ENCODE measurements at regions not wholly inside any gene's neighbourhood (a gene's known extent, or its start where the extent isn't known, plus 50 kb on each side); places are given as distances from the start of the nearest gene placed in this dataset.

- TF ChIP-seq POLR2AphosphoS5 (IDR thresholded peaks at IDR 0.05; ENCODE audit: insufficient read depth, low read depth, low read length) (no peak), MYC (IDR thresholded peaks at IDR 0.05; ENCODE audit: low read depth, low read length) (no peak), GATA2 (IDR thresholded peaks at IDR 0.05; ENCODE audit: insufficient read depth, insufficient read length, low read depth, low read length) (no peak)
- Histone ChIP-seq H3K4me1 (ENCODE audit: control insufficient read depth, extremely low read depth, insufficient read depth, low read length) (no peaks in the 10 kb centered on the region), H3K9me3 (replicated peaks; ENCODE audit: control insufficient read depth, insufficient read depth, low read length) (no peaks in the 10 kb centered on the region), H4K20me1 (replicated peaks; ENCODE audit: control insufficient read depth, extremely low read depth, insufficient read depth, low read length) (no peaks in the 10 kb centered on the region), H3K4me2 (ENCODE audit: insufficient read depth, low read length) (no peak overlapping the region), H3K36me3 (ENCODE audit: control insufficient read depth in 2 of 2, extremely low read depth in 1 of 2, insufficient read depth in 2 of 2, low read length in 2 of 2) (no peaks in the 10 kb centered on the region), H2AFZ (ENCODE audit: low read depth, low read length) (no peak overlapping the region), H3K9ac (replicated peaks; ENCODE audit: extremely low read depth, insufficient read depth, low read length) (no peak overlapping the region), H3K27ac (ENCODE audit: insufficient read depth, low read depth, low read length) (no peak overlapping the region), H3K4me3 (replicated peaks in 1 of 3; ENCODE audit: insufficient read depth in 1 of 3, low read depth in 1 of 3, low read length in 3 of 3) (no peak overlapping the region), H3K79me2 (ENCODE audit: control insufficient read depth, insufficient read depth, low read length) (no peaks in the 10 kb centered on the region), H3K27me3 (ENCODE audit: control insufficient read depth in 2 of 2, insufficient read depth in 2 of 2, low read length in 2 of 2) (no peaks in the 10 kb centered on the region), H3K9me1 (replicated peaks; ENCODE audit: control insufficient read depth, extremely low read depth, insufficient read depth, low read length) (no peaks in the 10 kb centered on the region)
- CTCF ChIA-PET: no interaction called here
- no peak for FAIRE-seq
- dilution Hi-C loops (cut with MboI; ENCODE audit: extremely low pct_ligation_motif_present, low sequenced_read_pairs) (no loop called here), intact Hi-C loops (cut with micrococcal nuclease) (no loop called here)
- BruUV-seq (replicated peaks): no TSS peak
- no peak for DNase-seq (ENCODE audit: low read depth, low spot score)
- POLR2A ChIA-PET: no interaction called here
Measured at GRCh38 chr16:79762217-79762616, 161.7 kb upstream of the MAF start.

- dilution Hi-C loops (cut with MboI; ENCODE audit: extremely low pct_ligation_motif_present, low sequenced_read_pairs): no loop called here
- no peaks in the 10 kb centered on the region for H3K9me3 ChIP-seq (replicated peaks; ENCODE audit: control insufficient read depth, insufficient read depth, low read length)
- FAIRE-seq (no peak), DNase-seq (ENCODE audit: low read depth, low spot score) (no peak)
- no peak overlapping the region for H3K27ac ChIP-seq (ENCODE audit: insufficient read depth, low read depth, low read length)
- no peak overlapping the region for H2AFZ ChIP-seq (ENCODE audit: low read depth, low read length)
- H3K4me2 ChIP-seq (ENCODE audit: insufficient read depth, low read length): no peak overlapping the region
- POLR2A ChIA-PET: no interaction called here
- no peak overlapping the region for H3K9ac ChIP-seq (replicated peaks; ENCODE audit: extremely low read depth, insufficient read depth, low read length)
- H3K27me3 ChIP-seq (ENCODE audit: control insufficient read depth in 2 of 2, insufficient read depth in 2 of 2, low read length in 2 of 2): no peaks in the 10 kb centered on the region
- CTCF ChIA-PET: no interaction called here
- intact Hi-C loops (cut with micrococcal nuclease): no loop called here
- H4K20me1 ChIP-seq (replicated peaks; ENCODE audit: control insufficient read depth, extremely low read depth, insufficient read depth, low read length): no peaks in the 10 kb centered on the region
- H3K9me1 ChIP-seq (replicated peaks; ENCODE audit: control insufficient read depth, extremely low read depth, insufficient read depth, low read length): no peaks in the 10 kb centered on the region
- no peaks in the 10 kb centered on the region for H3K79me2 ChIP-seq (ENCODE audit: control insufficient read depth, insufficient read depth, low read length)
- TF ChIP-seq MYC (IDR thresholded peaks at IDR 0.05; ENCODE audit: low read depth, low read length) (no peak), FOS (IDR thresholded peaks at IDR 0.05; ENCODE audit: borderline replicate concordance, insufficient read depth, low read length) (no peak), CTCF (IDR thresholded peaks at IDR 0.05; ENCODE audit: extremely low read depth in 1 of 2, insufficient read depth in 1 of 2, low read depth in 1 of 2, low read length in 2 of 2) (no peak), EZH2 (IDR thresholded peaks at IDR 0.05; ENCODE audit: borderline replicate concordance, low read depth, low read length, severe bottlenecking) (no peak), MAX (IDR thresholded peaks at IDR 0.05; ENCODE audit: insufficient read depth, insufficient read length) (no peak), JUN (IDR thresholded peaks at IDR 0.05; ENCODE audit: borderline replicate concordance, insufficient read depth, insufficient read length, low read depth) (no peak)
- H3K4me3 ChIP-seq (replicated peaks in 1 of 3; ENCODE audit: insufficient read depth in 1 of 3, low read depth in 1 of 3, low read length in 3 of 3): no peak overlapping the region
- H3K36me3 ChIP-seq (ENCODE audit: control insufficient read depth in 2 of 2, extremely low read depth in 1 of 2, insufficient read depth in 2 of 2, low read length in 2 of 2): no peaks in the 10 kb centered on the region
- no peaks in the 10 kb centered on the region for H3K4me1 ChIP-seq (ENCODE audit: control insufficient read depth, extremely low read depth, insufficient read depth, low read length)
- no TSS peak for BruUV-seq (replicated peaks)
Measured at GRCh38 chr16:79758615-79759346, 158.2 kb upstream of the MAF start.

Data from endothelial cell of umbilical vein (primary cell).